GM23338 (cell line): ENCODE measurements at regions not wholly inside any gene's neighbourhood (a gene's known extent, or its start where the extent isn't known, plus 50 kb on each side); places are given as distances from the start of the nearest gene placed in this dataset.

Experiments used
- CREB1 ChIP-seq: fragments of 250-450 bp; sonication (Bioruptor Pico); IDR thresholded peaks from 2 replicates; pipeline ENCODE4 v1.5.0; 2020; ENCODE audit warnings: low read depth, mild to moderate bottlenecking, moderate library complexity
- CTCF ChIP-seq, 2 experiments: fragments of 200-600 bp in 1 of 2; sonication (generic) in 1 of 2; conservative IDR thresholded peaks; 2 replicates each; pipeline versions ENCODE4 v1.5.1 to v1.6.1; 2016 to 2017; ENCODE audit warnings: antibody characterized with exemption in 2 of 2, low read depth in 2 of 2, mild to moderate bottlenecking in 2 of 2, moderate library complexity in 1 of 2
- ETS1 ChIP-seq: IDR thresholded peaks from 2 replicates; pipeline ENCODE4 v1.6.1; 2016; ENCODE audit warnings: antibody characterized with exemption
- EZH2 ChIP-seq: fragments of 200-600 bp; sonication (generic); IDR thresholded peaks from one replicate; pipeline ENCODE4 v1.8.0; 2017; ENCODE audit warnings: antibody characterized with exemption, mild to moderate bottlenecking, low read depth; ENCODE audit not compliant: unreplicated experiment
- EZH2phosphoT487 ChIP-seq: fragments of 200-600 bp; sonication (generic); IDR thresholded peaks from one replicate; pipeline ENCODE4 v1.8.1; 2018; ENCODE audit warnings: antibody characterized with exemption; ENCODE audit not compliant: unreplicated experiment
- JUNB ChIP-seq: IDR thresholded peaks from one replicate; pipeline ENCODE4 v1.6.1; 2016; ENCODE audit warnings: antibody characterized with exemption; ENCODE audit not compliant: unreplicated experiment
- NANOG ChIP-seq: IDR thresholded peaks from 2 replicates; pipeline ENCODE4 v1.6.1; 2016; ENCODE audit warnings: antibody characterized with exemption, borderline replicate concordance
- POLR2AphosphoS5 ChIP-seq: IDR thresholded peaks from 2 replicates; pipeline ENCODE4 v1.6.1; 2016; ENCODE audit warnings: antibody characterized with exemption, low read depth
- REST ChIP-seq: IDR thresholded peaks from one replicate; pipeline ENCODE4 v1.6.1; 2018; ENCODE audit warnings: antibody characterized with exemption; ENCODE audit not compliant: unreplicated experiment
- ZNF114 ChIP-seq: fragments of 250-450 bp; sonication (Bioruptor Pico); IDR thresholded peaks from 2 replicates; pipeline ENCODE4 v1.5.0; 2020; ENCODE audit warnings: mild to moderate bottlenecking, moderate library complexity

- TF ChIP-seq CTCF (conservative IDR thresholded peaks at IDR 0.05; ENCODE audit: low read depth in 2 of 2) (no peak), POLR2AphosphoS5 (no peak), NANOG (no peak), EZH2 (no peak), REST (no peak), EZH2phosphoT487 (no peak), ETS1 (no peak), JUNB (no peak), CREB1 (CRISPR knock-in tag) (no peak), ZNF114 (CRISPR knock-in tag) (no peak)
These were observed 1273.0 kb downstream of the RAPGEF2 start for GRCh38 chr4:160375772-160376452.
